GM12878 (cell line): ENCODE measurements at regions not wholly inside any gene's neighbourhood (a gene's known extent, or its start where the extent isn't known, plus 50 kb on each side); places are given as distances from the start of the nearest gene placed in this dataset.

ENCODE experiments used
- ATAC-seq: fragments of 200-7000 bp; cut with Tn5 transposase; 3 replicates; pipeline ENCODE4 v1.9.1; 2020; ENCODE audit warnings: mild to moderate bottlenecking, moderate library complexity
- BruUV-seq: library from RNA; stranded (reverse); fragments of 400-500 nt; replicated peaks from 2 replicates; lab custom pipeline; 2021; lab: Mats Ljungman, UMichigan
- CTCF ChIA-PET: fragments of 300-600 bp; sonication (Branson Sonifier 250); formaldehyde crosslinking; extraction: SDS; loops from one replicate; lab custom pipeline; 2021; ENCODE audit warnings: inconsistent platforms; lab: Yijun Ruan, JAX
- POLR2A ChIA-PET: fragments of 350-600 bp; formaldehyde crosslinking; extraction: SDS; loops from one replicate; lab custom pipeline; 2021; ENCODE audit warnings: inconsistent platforms; lab: Charles Lee
- RAD21 ChIA-PET: fragments of 300-600 bp; sonication (Branson Sonifier 250); formaldehyde crosslinking; loops from one replicate; lab custom pipeline; 2023; ENCODE audit warnings: antibody characterized with exemption; ENCODE audit not compliant: unreplicated experiment; lab: Charles Lee
- SMC1A ChIA-PET: fragments of 300-600 bp; sonication (Branson Sonifier 250); formaldehyde crosslinking; loops from one replicate; lab custom pipeline; 2023; ENCODE audit not compliant: unreplicated experiment, uncharacterized antibody; lab: Charles Lee
- DNase-seq: peaks from one replicate; pipeline ENCODE4 v3.0.0-alpha.2; 2011; ENCODE audit warnings: low read depth, low spot score
- FAIRE-seq: peaks from 3 replicates; lab custom pipeline; 2011; peaks lifted over from hg19 to GRCh38; lab: Jason Lieb, UNC
- H2AFZ ChIP-seq: 2 replicates; pipeline ENCODE4 v1.6.0; 2011; ENCODE audit warnings: low read depth, low read length, control low read depth; ENCODE audit not compliant: control insufficient read depth
- H3K27ac ChIP-seq: 2 replicates; pipeline ENCODE4 v1.5.1; 2011; ENCODE audit warnings: control low read depth; ENCODE audit not compliant: control insufficient read depth, insufficient read depth
- H3K27me3 ChIP-seq, 2 experiments: replicated peaks in 1 of 2; 2 replicates each; pipeline versions ENCODE4 v1.6.0 to v1.6.1; 2011; ENCODE audit warnings: low read length in 1 of 2; ENCODE audit not compliant: control insufficient read depth in 2 of 2, insufficient read depth in 2 of 2
- H3K36me3 ChIP-seq, 2 experiments: 2 replicates each; pipeline ENCODE4 v1.5.1; 2011; ENCODE audit warnings: low read length in 1 of 2; ENCODE audit not compliant: control insufficient read depth in 2 of 2, insufficient read depth in 2 of 2
- H3K4me1 ChIP-seq: 2 replicates; pipeline ENCODE4 v1.6.1; 2011; ENCODE audit warnings: mild to moderate bottlenecking, low read length, moderate library complexity, mixed read lengths; ENCODE audit not compliant: control insufficient read depth, insufficient read depth
- H3K4me2 ChIP-seq: 2 replicates; pipeline ENCODE4 v1.6.0; 2011; ENCODE audit warnings: control low read depth; ENCODE audit not compliant: control insufficient read depth, insufficient read depth
- H3K4me3 ChIP-seq: fragments of 200-600 bp; sonication (generic); 2 replicates; pipeline ENCODE4 v1.5.1; 2016
- H3K79me2 ChIP-seq: 2 replicates; pipeline ENCODE4 v1.6.0; 2011; ENCODE audit warnings: low read length; ENCODE audit not compliant: control insufficient read depth, insufficient read depth
- H3K9ac ChIP-seq: 2 replicates; pipeline ENCODE4 v1.8.0; 2011; ENCODE audit warnings: low read length, control low read depth, mixed read lengths; ENCODE audit not compliant: control insufficient read depth, insufficient read depth
- H3K9me3 ChIP-seq: replicated peaks from 3 replicates; pipeline ENCODE4 v1.5.1; 2011; ENCODE audit warnings: mild to moderate bottlenecking, low read length; ENCODE audit not compliant: control insufficient read depth, insufficient read depth
- H4K20me1 ChIP-seq: 2 replicates; pipeline ENCODE4 v1.6.0; 2011; ENCODE audit not compliant: control insufficient read depth, insufficient read depth
- IKZF1 ChIP-seq: fragments of 450-650 bp; conservative IDR thresholded peaks from 2 replicates; pipeline ENCODE4 v1.6.1; 2017; ENCODE audit warnings: antibody characterized with exemption, mild to moderate bottlenecking
- KLF5 ChIP-seq: fragments of 450-650 bp; IDR thresholded peaks from 2 replicates; pipeline ENCODE4 v1.6.1; 2014; ENCODE audit warnings: mild to moderate bottlenecking; ENCODE audit not compliant: partially characterized antibody
- POLR2AphosphoS5 ChIP-seq: IDR thresholded peaks from 2 replicates; pipeline ENCODE4 v1.6.1; 2011; ENCODE audit warnings: mild to moderate bottlenecking, low read length, inconsistent platforms
- RB1 ChIP-seq: fragments of 450-650 bp; formaldehyde crosslinking; IDR thresholded peaks from 2 replicates; pipeline ENCODE4 v1.6.1; 2017; ENCODE audit warnings: mild to moderate bottlenecking, borderline replicate concordance
- RELA ChIP-seq: fragments of 450-650 bp; IDR thresholded peaks from 2 replicates; pipeline ENCODE4 v1.8.0; 2014; ENCODE audit warnings: borderline replicate concordance; ENCODE audit not compliant: partially characterized antibody
- SMARCA5 ChIP-seq: fragments of 450-650 bp; IDR thresholded peaks from 2 replicates; pipeline ENCODE4 v1.6.1; 2017; ENCODE audit warnings: mild to moderate bottlenecking
- TCF12 ChIP-seq: IDR thresholded peaks from 2 replicates; pipeline ENCODE4 v1.6.1; 2011; ENCODE audit warnings: low read depth, mild to moderate bottlenecking, low read length
- ZNF207 ChIP-seq: fragments of 450-650 bp; IDR thresholded peaks from 2 replicates; pipeline ENCODE4 v1.6.1; 2014; ENCODE audit warnings: antibody characterized with exemption, mild to moderate bottlenecking, borderline replicate concordance
- WGBS: methylation state at CpG from one replicate; pipeline ENCODE4 v1.1.6; 2016; ENCODE audit warnings: low lambda C conversion rate; ENCODE audit not compliant: insufficient replicate concordance, insufficient coverage; ENCODE audit errors: missing lambda C conversion rate; 5-methylcytosine and 5-hydroxymethylcytosine counted together
- in situ Hi-C: fragments of 300-500 bp; cut with MboI; formaldehyde crosslinking; loops from 9 replicates; pipeline ENCODE4 v1.14.3; 2018; ENCODE audit warnings: mixed read lengths
- intact Hi-C: fragments of 100-400 bp; cut with micrococcal nuclease; formaldehyde crosslinking; loops from one replicate; pipeline ENCODE4 v1.14.2; 2022; ENCODE audit not compliant: unreplicated experiment
- TF ChIP-seq, protein P1 (sequence below): IDR thresholded peaks from 2 replicates; pipeline ENCODE4 v1.6.1; 2012; ENCODE audit warnings: improper control_type of control experiment, low read depth, low read length; ENCODE audit not compliant: insufficient replicate concordance
- TF ChIP-seq, protein P2 (sequence below): fragments of 450-650 bp; formaldehyde crosslinking; IDR thresholded peaks from 2 replicates; pipeline ENCODE4 v1.5.0; 2022; ENCODE audit warnings: mild to moderate bottlenecking, missing genetic modification characterization

DNA sequence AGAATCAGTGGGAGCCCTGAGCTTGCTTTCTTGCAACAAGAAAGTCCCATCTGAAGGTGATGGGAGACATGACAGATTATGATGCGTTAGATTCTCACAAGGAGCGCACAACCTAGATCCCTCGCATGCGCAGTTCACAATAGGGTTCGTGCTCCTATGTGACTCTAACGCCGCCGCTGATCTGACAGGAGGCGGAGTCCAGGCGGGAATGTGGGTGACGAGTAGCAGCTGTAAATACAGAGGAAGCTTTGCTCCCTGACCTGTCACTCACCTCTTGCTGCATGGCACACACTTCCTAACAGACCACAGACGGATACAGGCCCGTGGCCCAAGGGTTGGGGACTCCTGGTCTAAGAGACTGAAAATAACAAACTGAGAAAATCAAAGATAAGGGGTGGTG lies 1163.4 kb upstream of the AUTS2 start:
- DNase-seq (no peak), ATAC-seq (no peak), FAIRE-seq (no peak)
- no peak overlapping the region for H3K27ac ChIP-seq
- no peaks in the 10 kb centered on the region for H3K36me3 ChIP-seq
- H3K4me1 ChIP-seq, result no peaks in the 10 kb centered on the region
- no peak overlapping the region for H3K9ac ChIP-seq
- intact Hi-C loops (no loop called here), in situ Hi-C loops (no loop called here)
- no peaks in the 10 kb centered on the region for H3K27me3 ChIP-seq
- ChIA-PET POLR2A (no interaction called here), SMC1A (no interaction called here), RAD21 (no interaction called here), CTCF (no interaction called here)
- no peak overlapping the region for H3K4me2 ChIP-seq
- 52% methylated on average over 13 of the region's 13 CpGs for WGBS
- no TSS peak for BruUV-seq
- TF ChIP-seq, protein P1, sequence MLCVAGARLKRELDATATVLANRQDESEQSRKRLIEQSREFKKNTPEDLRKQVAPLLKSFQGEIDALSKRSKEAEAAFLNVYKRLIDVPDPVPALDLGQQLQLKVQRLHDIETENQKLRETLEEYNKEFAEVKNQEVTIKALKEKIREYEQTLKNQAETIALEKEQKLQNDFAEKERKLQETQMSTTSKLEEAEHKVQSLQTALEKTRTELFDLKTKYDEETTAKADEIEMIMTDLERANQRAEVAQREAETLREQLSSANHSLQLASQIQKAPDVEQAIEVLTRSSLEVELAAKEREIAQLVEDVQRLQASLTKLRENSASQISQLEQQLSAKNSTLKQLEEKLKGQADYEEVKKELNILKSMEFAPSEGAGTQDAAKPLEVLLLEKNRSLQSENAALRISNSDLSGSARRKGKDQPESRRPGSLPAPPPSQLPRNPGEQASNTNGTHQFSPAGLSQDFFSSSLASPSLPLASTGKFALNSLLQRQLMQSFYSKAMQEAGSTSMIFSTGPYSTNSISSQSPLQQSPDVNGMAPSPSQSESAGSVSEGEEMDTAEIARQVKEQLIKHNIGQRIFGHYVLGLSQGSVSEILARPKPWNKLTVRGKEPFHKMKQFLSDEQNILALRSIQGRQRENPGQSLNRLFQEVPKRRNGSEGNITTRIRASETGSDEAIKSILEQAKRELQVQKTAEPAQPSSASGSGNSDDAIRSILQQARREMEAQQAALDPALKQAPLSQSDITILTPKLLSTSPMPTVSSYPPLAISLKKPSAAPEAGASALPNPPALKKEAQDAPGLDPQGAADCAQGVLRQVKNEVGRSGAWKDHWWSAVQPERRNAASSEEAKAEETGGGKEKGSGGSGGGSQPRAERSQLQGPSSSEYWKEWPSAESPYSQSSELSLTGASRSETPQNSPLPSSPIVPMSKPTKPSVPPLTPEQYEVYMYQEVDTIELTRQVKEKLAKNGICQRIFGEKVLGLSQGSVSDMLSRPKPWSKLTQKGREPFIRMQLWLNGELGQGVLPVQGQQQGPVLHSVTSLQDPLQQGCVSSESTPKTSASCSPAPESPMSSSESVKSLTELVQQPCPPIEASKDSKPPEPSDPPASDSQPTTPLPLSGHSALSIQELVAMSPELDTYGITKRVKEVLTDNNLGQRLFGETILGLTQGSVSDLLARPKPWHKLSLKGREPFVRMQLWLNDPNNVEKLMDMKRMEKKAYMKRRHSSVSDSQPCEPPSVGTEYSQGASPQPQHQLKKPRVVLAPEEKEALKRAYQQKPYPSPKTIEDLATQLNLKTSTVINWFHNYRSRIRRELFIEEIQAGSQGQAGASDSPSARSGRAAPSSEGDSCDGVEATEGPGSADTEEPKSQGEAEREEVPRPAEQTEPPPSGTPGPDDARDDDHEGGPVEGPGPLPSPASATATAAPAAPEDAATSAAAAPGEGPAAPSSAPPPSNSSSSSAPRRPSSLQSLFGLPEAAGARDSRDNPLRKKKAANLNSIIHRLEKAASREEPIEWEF, result no peak
- TF ChIP-seq ZNF207 (no peak), IKZF1 (no peak), RELA (no peak), KLF5 (no peak), SMARCA5 (no peak), TCF12 (no peak), POLR2AphosphoS5 (no peak), RB1 (no peak)
- TF ChIP-seq, protein P2, sequence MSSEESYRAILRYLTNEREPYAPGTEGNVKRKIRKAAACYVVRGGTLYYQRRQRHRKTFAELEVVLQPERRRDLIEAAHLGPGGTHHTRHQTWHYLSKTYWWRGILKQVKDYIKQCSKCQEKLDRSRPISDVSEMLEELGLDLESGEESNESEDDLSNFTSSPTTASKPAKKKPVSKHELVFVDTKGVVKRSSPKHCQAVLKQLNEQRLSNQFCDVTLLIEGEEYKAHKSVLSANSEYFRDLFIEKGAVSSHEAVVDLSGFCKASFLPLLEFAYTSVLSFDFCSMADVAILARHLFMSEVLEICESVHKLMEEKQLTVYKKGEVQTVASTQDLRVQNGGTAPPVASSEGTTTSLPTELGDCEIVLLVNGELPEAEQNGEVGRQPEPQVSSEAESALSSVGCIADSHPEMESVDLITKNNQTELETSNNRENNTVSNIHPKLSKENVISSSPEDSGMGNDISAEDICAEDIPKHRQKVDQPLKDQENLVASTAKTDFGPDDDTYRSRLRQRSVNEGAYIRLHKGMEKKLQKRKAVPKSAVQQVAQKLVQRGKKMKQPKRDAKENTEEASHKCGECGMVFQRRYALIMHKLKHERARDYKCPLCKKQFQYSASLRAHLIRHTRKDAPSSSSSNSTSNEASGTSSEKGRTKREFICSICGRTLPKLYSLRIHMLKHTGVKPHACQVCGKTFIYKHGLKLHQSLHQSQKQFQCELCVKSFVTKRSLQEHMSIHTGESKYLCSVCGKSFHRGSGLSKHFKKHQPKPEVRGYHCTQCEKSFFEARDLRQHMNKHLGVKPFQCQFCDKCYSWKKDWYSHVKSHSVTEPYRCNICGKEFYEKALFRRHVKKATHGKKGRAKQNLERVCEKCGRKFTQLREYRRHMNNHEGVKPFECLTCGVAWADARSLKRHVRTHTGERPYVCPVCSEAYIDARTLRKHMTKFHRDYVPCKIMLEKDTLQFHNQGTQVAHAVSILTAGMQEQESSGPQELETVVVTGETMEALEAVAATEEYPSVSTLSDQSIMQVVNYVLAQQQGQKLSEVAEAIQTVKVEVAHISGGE (CRISPR knock-in tag), result no peak
- H2AFZ ChIP-seq, result no peak overlapping the region
- no peaks in the 10 kb centered on the region; the same call in 1 of the 3 replicates for H3K9me3 ChIP-seq
- H3K79me2 ChIP-seq, result no peaks in the 10 kb centered on the region
- no peaks in the 10 kb centered on the region for H4K20me1 ChIP-seq
- H3K4me3 ChIP-seq, result no peak overlapping the region
